CD4-positive, alpha-beta T cell (primary cell): ENCODE measurements at regions not wholly inside any gene's neighbourhood (a gene's known extent, or its start where the extent isn't known, plus 50 kb on each side); places are given as distances from the start of the nearest gene placed in this dataset.

Experiments
- ATAC-seq: fragments of 200-7000 bp; cut with Tn5 transposase; one replicate; pipeline ENCODE4 v1.10.0; 2022; ENCODE audit warnings: mild to moderate bottlenecking; ENCODE audit not compliant: poor library complexity
- CTCF ChIA-PET: fragments of 350-600 bp; sonication (Branson Sonifier 250); formaldehyde crosslinking; loops from one replicate; lab custom pipeline; 2021; ENCODE audit warnings: antibody characterized with exemption, inconsistent platforms; lab: Charles Lee
- POLR2A ChIA-PET: fragments of 350-600 bp; sonication (Branson Sonifier 250); formaldehyde crosslinking; loops from one replicate; lab custom pipeline; 2021; ENCODE audit warnings: antibody characterized with exemption, inconsistent platforms; lab: Charles Lee
- DNase-seq, 14 experiments: peaks; one replicate each; pipeline ENCODE4 v3.0.0-alpha.2; 2013 to 2020; ENCODE audit warnings: mixed read lengths in 2 of 14
- H3K27ac ChIP-seq, 2 donors: one replicate each; pipeline versions ENCODE4 v1.5.1 to v1.7.0; 2013; ENCODE audit warnings: low read length in 2 of 2, low read depth in 1 of 2, mild to moderate bottlenecking in 1 of 2
- H3K27me3 ChIP-seq, 2 experiments: 1 replicate in 1 of 2; 2 replicates in 1 of 2; pipeline versions ENCODE4 v1.6.1 to v1.7.0; 2013; ENCODE audit warnings: low read length in 2 of 2, control low read depth in 1 of 2, mild to moderate bottlenecking in 1 of 2, moderate library complexity in 1 of 2; ENCODE audit not compliant: insufficient read depth in 2 of 2, control insufficient read depth in 1 of 2
- H3K36me3 ChIP-seq: one replicate; pipeline ENCODE4 v1.6.1; 2013; ENCODE audit warnings: low read length, control low read depth; ENCODE audit not compliant: insufficient read depth
- H3K4me1 ChIP-seq: one replicate; pipeline ENCODE4 v1.6.1; 2013; ENCODE audit warnings: low read length, control low read depth; ENCODE audit not compliant: insufficient read depth
- H3K4me3 ChIP-seq: one replicate; pipeline ENCODE4 v1.5.1; 2013; ENCODE audit warnings: mild to moderate bottlenecking, low read length, moderate library complexity
- H3K9me3 ChIP-seq, 2 experiments: 1 replicate in 1 of 2; 2 replicates in 1 of 2; pipeline versions ENCODE4 v1.6.1 to v1.7.0; 2013; ENCODE audit warnings: low read length in 2 of 2, mild to moderate bottlenecking in 2 of 2, control low read depth in 1 of 2, moderate library complexity in 1 of 2; ENCODE audit not compliant: control insufficient read depth in 1 of 2, insufficient read depth in 1 of 2
- H3K27ac Mint-ChIP-seq: one replicate; pipeline ENCODE4 v1.8.0; 2020; ENCODE audit warnings: mixed read lengths
- H3K27me3 Mint-ChIP-seq: one replicate; pipeline ENCODE4 v1.8.0; 2021; ENCODE audit warnings: mixed read lengths
- H3K36me3 Mint-ChIP-seq: one replicate; pipeline ENCODE4 v1.8.0; 2021; ENCODE audit warnings: low read depth, mixed read lengths
- H3K4me1 Mint-ChIP-seq: one replicate; pipeline ENCODE4 v1.8.0; 2021; ENCODE audit warnings: low read depth, mixed read lengths
- H3K4me3 Mint-ChIP-seq: one replicate; pipeline ENCODE4 v1.8.0; 2020; ENCODE audit warnings: mild to moderate bottlenecking, mixed read lengths
- H3K9me3 Mint-ChIP-seq: one replicate; pipeline ENCODE4 v1.8.0; 2020; ENCODE audit warnings: mixed read lengths
- CTCF ChIP-seq: fragments of 200-600 bp; IDR thresholded peaks from one replicate; pipeline ENCODE4 v1.8.0; 2022; ENCODE audit warnings: antibody characterized with exemption, mild to moderate bottlenecking
- intact Hi-C, 2 experiments: fragments of 100-400 bp; cut with DNase I in 1 of 2; cut with micrococcal nuclease in 1 of 2; formaldehyde crosslinking; loops; one replicate each; pipeline versions ENCODE4 v1.15.1 to v1.9.0; 2023 to 2025; cut with DNase I, micrococcal nuclease

GRCh38 chr17:14582996-14583395 is 282.1 kb downstream of the HS3ST3B1 start:
- H3K9me3 ChIP-seq: no peaks in the 10 kb centered on the region
- Mint-ChIP-seq H3K36me3 (no peaks in the 10 kb centered on the region), H3K4me3 (no peak overlapping the region), H3K27ac (no peak overlapping the region), H3K27me3 (no peaks in the 10 kb centered on the region), H3K4me1 (no peaks in the 10 kb centered on the region), H3K9me3 (no peaks in the 10 kb centered on the region)
- no peak for TF ChIP-seq CTCF
- no peak overlapping the region for H3K4me3 ChIP-seq
- H3K4me1 ChIP-seq: no peaks in the 10 kb centered on the region
- intact Hi-C loops: no loop called here
- DNase-seq (no peak), ATAC-seq (no peak)
- no peak overlapping the region for H3K27ac ChIP-seq
- ChIA-PET CTCF (interaction anchor here (1.0 kb wide), 1 partner anchor 17 kb away, joined by 3 read pairs; no protein-coding TSS in a partner anchor), POLR2A (no interaction called here)
- no peaks in the 10 kb centered on the region for H3K36me3 ChIP-seq
- H3K27me3 ChIP-seq: no peaks in the 10 kb centered on the region

- ChIA-PET POLR2A (no interaction called here), CTCF (no interaction called here)
- DNase-seq: no peak
- intact Hi-C loops: no loop called here
- TF ChIP-seq CTCF: no peak
- Histone ChIP-seq H3K4me1 (no peaks in the 10 kb centered on the region), H3K27me3 (peaks cover 0 to 3% of the 10 kb centered on the region in 2 experiments), H3K27ac (no peak overlapping the region), H3K4me3 (no peak overlapping the region), H3K36me3 (no peaks in the 10 kb centered on the region), H3K9me3 (no peaks in the 10 kb centered on the region)
- H3K36me3 Mint-ChIP-seq: no peaks in the 10 kb centered on the region
- H3K4me3 Mint-ChIP-seq: no peak overlapping the region
- H3K27ac Mint-ChIP-seq: no peak overlapping the region
- no peaks in the 10 kb centered on the region for H3K4me1 Mint-ChIP-seq
- no peaks in the 10 kb centered on the region for H3K27me3 Mint-ChIP-seq
- no peak for ATAC-seq
- H3K9me3 Mint-ChIP-seq: no peaks in the 10 kb centered on the region
Measured at GRCh38 chr17:14581186-14581830, 280.4 kb downstream of the HS3ST3B1 start.

GRCh38 chr17:14580499-14580898 is 279.6 kb downstream of the HS3ST3B1 start:
- Mint-ChIP-seq H3K36me3 (no peaks in the 10 kb centered on the region), H3K4me3 (no peak overlapping the region), H3K4me1 (no peaks in the 10 kb centered on the region), H3K27ac (no peak overlapping the region), H3K27me3 (no peaks in the 10 kb centered on the region), H3K9me3 (no peaks in the 10 kb centered on the region)
- H3K9me3 ChIP-seq: no peaks in the 10 kb centered on the region
- H3K27ac ChIP-seq: no peak overlapping the region
- TF ChIP-seq CTCF: no peak
- ATAC-seq (no peak), DNase-seq (no peak)
- ChIA-PET CTCF (no interaction called here), POLR2A (no interaction called here)
- intact Hi-C loops: no loop called here
- no peaks in the 10 kb centered on the region for H3K36me3 ChIP-seq
- no peak overlapping the region for H3K4me3 ChIP-seq
- no peaks in the 10 kb centered on the region for H3K4me1 ChIP-seq
- H3K27me3 ChIP-seq: peaks cover 0 to 3% of the 10 kb centered on the region in 2 experiments
